ENCODE measurements at regions not wholly inside any gene's neighbourhood (a gene's known extent, or its start where the extent isn't known, plus 50 kb on each side); places are given as distances from the start of the nearest gene placed in this dataset.

- no peak for TF ChIP-seq CTCF (IDR thresholded peaks at IDR 0.05)
- no peak for TF ChIP-seq POLR2A (IDR thresholded peaks at IDR 0.05)
These were observed 121.7 kb downstream of the ZNF429 start for GRCh38 chr19:21626924-21627697.

Measured in adrenal gland (tissue), 5 donors.